Keratinocyte (primary cell): ENCODE measurements at regions not wholly inside any gene's neighbourhood (a gene's known extent, or its start where the extent isn't known, plus 50 kb on each side); places are given as distances from the start of the nearest gene placed in this dataset.

Experiments used
- DNase-seq: peaks from one replicate; pipeline ENCODE4 v3.0.0-alpha.2; 2011; ENCODE audit warnings: low read depth, missing footprints, low spot score
- FAIRE-seq: peaks from 2 replicates; lab custom pipeline; 2011; peaks lifted over from hg19 to GRCh38; lab: Jason Lieb, UNC
- H2AFZ ChIP-seq: 2 replicates; pipeline ENCODE4 v1.6.0; 2012; ENCODE audit warnings: low read length, control low read depth, inconsistent platforms; ENCODE audit not compliant: control insufficient read depth
- H3K27ac ChIP-seq: 2 replicates; pipeline ENCODE4 v1.5.1; 2011; ENCODE audit warnings: low read length; ENCODE audit not compliant: control insufficient read depth, insufficient read depth
- H3K27me3 ChIP-seq: 3 replicates; pipeline ENCODE4 v1.6.0; 2011; ENCODE audit warnings: low read length; ENCODE audit not compliant: control insufficient read depth, insufficient read depth; ENCODE audit errors: extremely low read depth
- H3K36me3 ChIP-seq, 2 experiments: 2 replicates in 1 of 2; 3 replicates in 1 of 2; pipeline ENCODE4 v1.5.1; 2011; ENCODE audit warnings: low read length in 2 of 2, mild to moderate bottlenecking in 1 of 2; ENCODE audit not compliant: control insufficient read depth in 2 of 2, insufficient read depth in 2 of 2; ENCODE audit errors: extremely low read depth in 1 of 2
- H3K4me1 ChIP-seq: 3 replicates; pipeline ENCODE4 v1.5.1; 2011; ENCODE audit warnings: low read length; ENCODE audit not compliant: control insufficient read depth, insufficient read depth; ENCODE audit errors: extremely low read depth
- H3K4me2 ChIP-seq: 3 replicates; pipeline ENCODE4 v1.6.0; 2011; ENCODE audit warnings: low read depth, low read length; ENCODE audit not compliant: control insufficient read depth, insufficient read depth; ENCODE audit errors: extremely low read depth
- H3K4me3 ChIP-seq, 3 experiments: fragments of 200-600 bp in 1 of 3; sonication (generic) in 1 of 3; 2 replicates in 2 of 3; 3 replicates in 1 of 3; pipeline ENCODE4 v1.5.1; 2011 to 2016; ENCODE audit warnings: low read length in 3 of 3, mild to moderate bottlenecking in 3 of 3, control low read depth in 2 of 3, inconsistent platforms in 1 of 3, low read depth in 1 of 3, mixed read lengths in 1 of 3, mixed run types in 1 of 3, moderate library complexity in 1 of 3; ENCODE audit not compliant: control insufficient read depth in 2 of 3, insufficient read depth in 2 of 3; ENCODE audit errors: extremely low read depth in 1 of 3
- H3K79me2 ChIP-seq: 2 replicates; pipeline ENCODE4 v1.6.0; 2012; ENCODE audit warnings: low read length; ENCODE audit not compliant: control insufficient read depth, insufficient read depth
- H3K9ac ChIP-seq: 3 replicates; pipeline ENCODE4 v1.6.0; 2011; ENCODE audit warnings: low read length; ENCODE audit not compliant: control insufficient read depth, insufficient read depth; ENCODE audit errors: extremely low read depth
- H3K9me1 ChIP-seq: 3 replicates; pipeline ENCODE4 v1.6.0; 2011; ENCODE audit warnings: low read length; ENCODE audit not compliant: control insufficient read depth, insufficient read depth; ENCODE audit errors: extremely low read depth
- H3K9me3 ChIP-seq: 2 replicates; pipeline ENCODE4 v1.5.1; 2012; ENCODE audit warnings: low read depth, low read length; ENCODE audit not compliant: control insufficient read depth
- H4K20me1 ChIP-seq: 3 replicates; pipeline ENCODE4 v1.6.0; 2011; ENCODE audit warnings: low read length; ENCODE audit not compliant: control insufficient read depth, insufficient read depth; ENCODE audit errors: extremely low read depth
- EZH2 ChIP-seq: IDR thresholded peaks from one replicate; pipeline ENCODE4 v1.6.1; 2012; ENCODE audit warnings: inconsistent platforms, mild to moderate bottlenecking, low read length, moderate library complexity
- dilution Hi-C: fragments of 300-500 bp; cut with MboI; formaldehyde crosslinking; loops from one replicate; pipeline ENCODE4 v1.7.0; 2020; ENCODE audit warnings: low sequenced_read_pairs; ENCODE audit not compliant: extremely low pct_ligation_motif_present
- TF ChIP-seq, protein P1 (sequence below), 3 experiments: IDR thresholded peaks in 1 of 3; conservative IDR thresholded peaks in 1 of 3; optimal IDR thresholded peaks in 1 of 3; 2 replicates in 2 of 3; 3 replicates in 1 of 3; pipeline versions ENCODE3 to v1.5.1; 2011; ENCODE audit warnings: low read length in 3 of 3, mild to moderate bottlenecking in 3 of 3, moderate library complexity in 2 of 3, control low read depth in 1 of 3, inconsistent platforms in 1 of 3; ENCODE audit not compliant: insufficient read depth in 2 of 3; ENCODE audit errors: extremely low read depth in 1 of 3

GRCh38 chr5:85671223-85671970 lies 946.3 kb upstream of the COX7C start:
- H3K36me3 ChIP-seq = no peaks in the 10 kb centered on the region
- H4K20me1 ChIP-seq = no peaks in the 10 kb centered on the region
- no peak overlapping the region for H3K4me3 ChIP-seq
- no peaks in the 10 kb centered on the region for H3K4me1 ChIP-seq
- H2AFZ ChIP-seq = no peak overlapping the region
- no peaks in the 10 kb centered on the region for H3K27me3 ChIP-seq
- no peak for TF ChIP-seq EZH2
- TF ChIP-seq, protein P1, sequence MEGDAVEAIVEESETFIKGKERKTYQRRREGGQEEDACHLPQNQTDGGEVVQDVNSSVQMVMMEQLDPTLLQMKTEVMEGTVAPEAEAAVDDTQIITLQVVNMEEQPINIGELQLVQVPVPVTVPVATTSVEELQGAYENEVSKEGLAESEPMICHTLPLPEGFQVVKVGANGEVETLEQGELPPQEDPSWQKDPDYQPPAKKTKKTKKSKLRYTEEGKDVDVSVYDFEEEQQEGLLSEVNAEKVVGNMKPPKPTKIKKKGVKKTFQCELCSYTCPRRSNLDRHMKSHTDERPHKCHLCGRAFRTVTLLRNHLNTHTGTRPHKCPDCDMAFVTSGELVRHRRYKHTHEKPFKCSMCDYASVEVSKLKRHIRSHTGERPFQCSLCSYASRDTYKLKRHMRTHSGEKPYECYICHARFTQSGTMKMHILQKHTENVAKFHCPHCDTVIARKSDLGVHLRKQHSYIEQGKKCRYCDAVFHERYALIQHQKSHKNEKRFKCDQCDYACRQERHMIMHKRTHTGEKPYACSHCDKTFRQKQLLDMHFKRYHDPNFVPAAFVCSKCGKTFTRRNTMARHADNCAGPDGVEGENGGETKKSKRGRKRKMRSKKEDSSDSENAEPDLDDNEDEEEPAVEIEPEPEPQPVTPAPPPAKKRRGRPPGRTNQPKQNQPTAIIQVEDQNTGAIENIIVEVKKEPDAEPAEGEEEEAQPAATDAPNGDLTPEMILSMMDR (optimal IDR thresholded peaks at IDR 0.05 in 1 of 3, IDR thresholded peaks at IDR 0.05 in 1 of 3, conservative IDR thresholded peaks at IDR 0.05 in 1 of 3; ENCODE audit: extremely low read depth in 1 of 3, insufficient read depth in 2 of 3, low read length in 3 of 3) = no peak
- no peak overlapping the region for H3K9ac ChIP-seq
- dilution Hi-C loops = no loop called here
- DNase-seq = no peak
- no peak overlapping the region for H3K4me2 ChIP-seq
- no peaks in the 10 kb centered on the region for H3K9me1 ChIP-seq
- FAIRE-seq = no peak
- no peak overlapping the region for H3K27ac ChIP-seq
- H3K79me2 ChIP-seq = no peaks in the 10 kb centered on the region
- H3K9me3 ChIP-seq = no peaks in the 10 kb centered on the region

- Histone ChIP-seq H3K27me3 (no peaks in the 10 kb centered on the region), H3K36me3 (no peaks in the 10 kb centered on the region), H4K20me1 (no peaks in the 10 kb centered on the region), H3K9me3 (no peaks in the 10 kb centered on the region), H3K4me1 (no peaks in the 10 kb centered on the region), H3K79me2 (no peaks in the 10 kb centered on the region), H3K9ac (no peak overlapping the region), H2AFZ (no peak overlapping the region), H3K27ac (no peak overlapping the region), H3K9me1 (no peaks in the 10 kb centered on the region), H3K4me2 (no peak overlapping the region), H3K4me3 (no peak overlapping the region)
- dilution Hi-C loops = no loop called here
- no peak for FAIRE-seq
- DNase-seq = no peak
- TF ChIP-seq EZH2 = no peak
- TF ChIP-seq, protein P1 (optimal IDR thresholded peaks at IDR 0.05 in 1 of 3, IDR thresholded peaks at IDR 0.05 in 1 of 3, conservative IDR thresholded peaks at IDR 0.05 in 1 of 3; ENCODE audit: extremely low read depth in 1 of 3, insufficient read depth in 2 of 3, low read length in 3 of 3) = no peak
These were observed 935.9 kb upstream of the COX7C start for GRCh38 chr5:85681871-85682270.
